Endothelial cell (in vitro differentiated cells): ENCODE measurements at regions not wholly inside any gene's neighbourhood (a gene's known extent, or its start where the extent isn't known, plus 50 kb on each side); places are given as distances from the start of the nearest gene placed in this dataset.

Experiments
- DNase-seq: peaks from one replicate; pipeline ENCODE4 v3.0.0; 2021; ENCODE audit warnings: low spot score
- H3K27ac Mint-ChIP-seq: one replicate; pipeline ENCODE4 v1.8.0; 2021; ENCODE audit warnings: mixed read lengths, inconsistent platforms; ENCODE audit not compliant: unreplicated experiment
- H3K27me3 Mint-ChIP-seq: one replicate; pipeline ENCODE4 v1.8.0; 2021; ENCODE audit warnings: mild to moderate bottlenecking, moderate library complexity, mixed read lengths, inconsistent platforms; ENCODE audit not compliant: unreplicated experiment
- H3K36me3 Mint-ChIP-seq: one replicate; pipeline ENCODE4 v1.8.0; 2021; ENCODE audit warnings: mild to moderate bottlenecking, low read depth, mixed read lengths, inconsistent platforms; ENCODE audit not compliant: unreplicated experiment
- H3K4me1 Mint-ChIP-seq: one replicate; pipeline ENCODE4 v1.8.0; 2021; ENCODE audit warnings: mild to moderate bottlenecking, mixed read lengths, inconsistent platforms; ENCODE audit not compliant: unreplicated experiment
- H3K4me3 Mint-ChIP-seq: one replicate; pipeline ENCODE4 v1.8.0; 2021; ENCODE audit warnings: mild to moderate bottlenecking, mixed read lengths, inconsistent platforms; ENCODE audit not compliant: unreplicated experiment
- H3K9me3 Mint-ChIP-seq: one replicate; pipeline ENCODE4 v1.8.0; 2021; ENCODE audit warnings: mixed read lengths, inconsistent platforms; ENCODE audit not compliant: unreplicated experiment
- CTCF ChIP-seq: fragments of 200-600 bp; sonication (generic); IDR thresholded peaks from one replicate; pipeline ENCODE4 v1.5.0; 2021; ENCODE audit warnings: antibody characterized with exemption; ENCODE audit not compliant: unreplicated experiment

- Mint-ChIP-seq H3K4me3 (no peak overlapping the region), H3K36me3 (no peaks in the 10 kb centered on the region), H3K27ac (no peak overlapping the region), H3K27me3 (peaks cover 2% of the 10 kb centered on the region), H3K4me1 (no peaks in the 10 kb centered on the region), H3K9me3 (no peaks in the 10 kb centered on the region)
- TF ChIP-seq CTCF: no peak
- DNase-seq: no peak
These were observed 268.4 kb downstream of the GPR37 start for GRCh38 chr7:124497176-124497575.

- H3K4me3 Mint-ChIP-seq: no peak overlapping the region
- H3K27ac Mint-ChIP-seq: no peak overlapping the region
- no peaks in the 10 kb centered on the region for H3K27me3 Mint-ChIP-seq
- no peaks in the 10 kb centered on the region for H3K36me3 Mint-ChIP-seq
- DNase-seq: no peak
- no peaks in the 10 kb centered on the region for H3K4me1 Mint-ChIP-seq
- no peak for TF ChIP-seq CTCF
- no peaks in the 10 kb centered on the region for H3K9me3 Mint-ChIP-seq
These were observed 275.7 kb downstream of the GPR37 start for GRCh38 chr7:124489925-124490324.

- no peak for DNase-seq
- H3K27ac Mint-ChIP-seq: no peak overlapping the region
- H3K27me3 Mint-ChIP-seq: no peaks in the 10 kb centered on the region
- no peak for TF ChIP-seq CTCF
- no peaks in the 10 kb centered on the region for H3K4me1 Mint-ChIP-seq
- H3K4me3 Mint-ChIP-seq: no peak overlapping the region
- no peaks in the 10 kb centered on the region for H3K36me3 Mint-ChIP-seq
- no peaks in the 10 kb centered on the region for H3K9me3 Mint-ChIP-seq
These were observed 276.3 kb downstream of the GPR37 start for GRCh38 chr7:124489082-124489819.

GRCh38 chr7:124482229-124482628 lies 283.4 kb downstream of the GPR37 start:
- Mint-ChIP-seq H3K27ac (no peak overlapping the region), H3K36me3 (no peaks in the 10 kb centered on the region), H3K27me3 (no peaks in the 10 kb centered on the region), H3K4me3 (no peak overlapping the region), H3K9me3 (no peaks in the 10 kb centered on the region), H3K4me1 (no peaks in the 10 kb centered on the region)
- DNase-seq: no peak
- no peak for TF ChIP-seq CTCF

GRCh38 chr7:124480821-124481290 lies 284.7 kb downstream of the GPR37 start:
- Mint-ChIP-seq H3K4me3 (no peak overlapping the region), H3K9me3 (no peaks in the 10 kb centered on the region), H3K36me3 (no peaks in the 10 kb centered on the region), H3K4me1 (no peaks in the 10 kb centered on the region), H3K27ac (no peak overlapping the region), H3K27me3 (no peaks in the 10 kb centered on the region)
- TF ChIP-seq CTCF: no peak
- DNase-seq: no peak
